ENCODE measurements at regions not wholly inside any gene's neighbourhood (a gene's known extent, or its start where the extent isn't known, plus 50 kb on each side); places are given as distances from the start of the nearest gene placed in this dataset.
"Not testable (repeated sequence)": the region's sequence is repeated elsewhere in the genome, so short reads cannot be mapped to it uniquely, and the experiment has no call there.

DNA sequence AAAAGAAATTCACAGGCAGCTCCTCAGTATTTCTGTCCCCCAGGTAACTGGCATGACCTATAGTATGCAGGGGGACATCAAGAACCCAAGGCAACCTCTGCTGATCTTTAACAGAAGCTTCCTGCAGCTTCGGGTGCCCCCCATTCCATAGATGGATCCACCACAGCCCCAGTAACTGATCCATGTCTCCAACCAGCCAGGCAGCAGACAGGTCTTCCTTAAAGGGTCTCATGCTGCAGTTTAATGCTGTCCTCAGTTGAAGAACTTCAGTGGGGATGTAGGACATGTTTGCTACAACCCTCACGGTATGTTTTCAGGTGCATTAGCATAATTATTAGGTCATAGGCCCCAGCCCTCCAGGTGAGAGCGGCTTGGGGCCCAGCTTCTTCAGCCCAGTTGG, 90.9 kb upstream of the OLIG2 start:
- no peak for DNase-seq (ENCODE audit: low read depth in 2 of 2)

DNA sequence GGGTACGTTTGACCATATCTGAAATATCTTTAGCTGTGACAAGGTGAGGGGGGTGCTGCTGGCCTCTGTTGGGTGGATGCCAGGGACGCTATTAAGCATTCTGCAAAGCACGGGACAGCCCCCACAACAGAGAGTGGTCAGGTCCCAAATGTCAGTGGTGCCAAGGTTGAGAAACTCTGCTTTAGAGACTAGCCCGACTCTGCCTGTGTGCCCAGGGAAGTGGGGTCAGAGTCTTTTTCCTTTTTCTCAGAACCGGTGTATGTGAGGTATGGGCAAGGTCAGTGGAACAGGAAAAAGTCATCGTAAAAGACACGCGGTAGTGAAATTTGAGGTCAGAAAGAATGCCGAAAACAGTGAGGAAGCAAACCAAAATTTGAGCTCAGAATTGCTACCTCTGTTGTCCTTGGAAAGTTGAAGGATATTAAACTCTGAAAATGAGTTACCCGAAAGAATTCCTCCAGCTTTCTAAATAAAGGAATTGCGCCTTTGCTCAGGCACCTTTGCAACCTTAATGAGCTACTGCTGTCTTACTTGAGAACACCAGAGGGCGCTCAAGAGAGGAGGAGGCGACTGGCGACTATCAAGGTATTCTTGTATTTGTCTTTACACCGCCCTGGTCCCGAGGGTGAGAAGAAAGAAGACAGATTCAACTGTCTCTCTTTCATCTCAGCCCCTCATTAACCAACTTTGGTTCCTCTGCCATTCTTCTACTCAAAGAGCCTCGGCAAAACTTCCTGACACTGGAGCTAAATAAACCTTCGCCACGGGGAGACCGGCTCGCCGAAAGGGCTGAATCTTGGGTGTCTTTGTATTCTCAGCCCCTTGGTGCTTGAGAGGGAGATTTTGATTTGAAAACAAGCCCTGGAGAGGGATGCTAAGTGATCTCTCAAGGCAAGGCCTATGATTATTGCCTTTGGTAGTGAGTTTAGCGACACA, 85.4 kb upstream of the OLIG2 start:
- no peak for DNase-seq (ENCODE audit: low read depth in 2 of 2)

DNA sequence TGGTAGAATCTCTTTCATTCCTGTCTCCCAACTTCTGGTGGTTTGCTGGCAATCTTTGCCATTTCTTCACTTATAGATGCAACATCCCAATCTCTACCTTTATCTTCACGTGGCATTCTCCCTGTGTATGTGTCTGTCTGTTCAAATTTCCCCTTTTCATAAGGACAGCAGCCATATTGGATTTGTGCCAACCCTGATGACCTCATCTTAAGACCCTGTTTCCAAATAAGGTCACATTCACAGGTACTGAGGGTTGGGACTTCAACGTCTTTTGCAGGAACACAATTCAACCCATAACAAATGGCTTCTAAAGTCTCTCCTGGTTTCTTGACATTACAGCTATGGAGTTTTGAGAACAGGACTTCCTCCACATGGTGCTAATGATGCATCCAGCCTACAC, 84.5 kb upstream of the OLIG2 start:
- no peak for DNase-seq (ENCODE audit: low read depth in 2 of 2)

DNA sequence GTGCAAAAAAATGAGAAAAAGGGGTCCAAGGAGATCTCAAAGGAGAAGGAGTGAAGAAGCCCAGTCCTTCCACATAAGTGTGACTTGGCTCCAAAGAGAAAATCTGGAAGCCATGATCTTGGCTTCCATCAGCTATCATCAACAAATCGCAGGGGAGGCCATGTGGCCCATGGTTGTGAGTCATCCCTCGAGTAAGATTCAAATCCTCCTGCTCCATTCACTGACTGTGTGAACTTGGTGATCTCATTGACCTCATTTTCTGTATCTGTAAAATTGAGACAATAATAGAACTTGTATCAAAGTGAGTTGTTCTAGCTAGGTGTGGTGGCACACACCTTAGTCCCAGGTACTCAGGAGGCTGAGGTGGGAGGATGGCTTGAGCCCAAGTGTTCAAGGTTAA, 79.1 kb upstream of the OLIG2 start:
- DNase-seq (ENCODE audit: low read depth in 2 of 2), result no peak

DNA sequence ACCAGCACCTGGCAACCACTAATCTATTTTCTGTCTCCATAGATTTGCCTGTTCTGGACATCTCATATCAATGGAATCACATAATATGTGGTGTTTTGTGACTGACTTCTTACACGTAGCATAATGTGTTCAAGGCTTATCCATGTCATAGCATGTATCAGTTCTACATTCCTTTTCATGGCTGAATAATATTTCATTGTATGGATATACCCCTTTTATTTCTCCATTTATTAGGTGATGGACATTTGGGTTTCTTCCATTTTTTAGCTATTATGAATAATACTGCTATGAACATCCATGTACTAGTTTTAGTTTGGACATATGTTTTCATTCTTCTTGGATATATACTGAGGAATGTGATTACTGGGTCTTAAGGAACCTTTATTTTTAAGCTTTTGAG, 78.0 kb upstream of the OLIG2 start:
- no peak for DNase-seq (ENCODE audit: low read depth in 2 of 2)

DNA sequence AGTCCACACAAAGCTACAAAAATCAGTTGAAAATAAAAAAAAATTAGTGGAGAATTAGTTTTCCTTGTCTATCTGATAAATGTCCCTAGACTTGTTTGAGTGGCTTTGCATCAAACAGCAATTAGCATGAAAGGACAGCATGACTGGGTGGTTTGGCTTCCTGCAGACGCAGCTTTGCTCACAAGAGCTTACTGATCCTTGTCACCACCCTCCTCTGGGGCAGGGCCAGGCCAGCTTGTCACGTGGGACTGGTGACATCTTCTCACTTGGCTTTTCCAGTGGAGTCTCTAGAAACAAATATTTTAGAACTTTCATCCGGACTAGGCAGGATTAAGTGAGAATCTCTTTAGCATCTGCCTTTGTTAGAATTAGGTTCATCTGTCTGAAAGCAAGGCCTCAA, 76.0 kb upstream of the OLIG2 start:
- no peak for DNase-seq (ENCODE audit: low read depth in 2 of 2)

DNA sequence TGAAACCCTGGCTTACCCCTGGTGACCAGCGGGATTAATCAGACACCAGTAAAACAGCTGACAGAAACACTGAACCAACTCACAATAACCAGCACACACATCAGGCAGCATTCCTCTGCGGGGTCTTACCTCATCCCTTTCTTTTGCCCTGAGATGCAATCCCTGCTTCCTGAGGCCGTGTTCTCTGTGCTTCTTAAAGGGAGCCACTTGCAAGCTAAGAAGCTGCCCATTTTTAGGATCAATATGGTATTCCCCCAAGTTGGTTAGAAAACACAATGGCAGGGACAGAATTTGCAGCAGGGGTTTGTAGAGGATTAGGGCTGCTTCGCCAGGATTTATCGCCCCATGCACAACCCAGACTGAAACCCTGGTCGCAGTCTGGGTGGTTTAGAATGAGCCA, 74.7 kb upstream of the OLIG2 start:
- DNase-seq (ENCODE audit: low read depth in 2 of 2), result no peak

DNA sequence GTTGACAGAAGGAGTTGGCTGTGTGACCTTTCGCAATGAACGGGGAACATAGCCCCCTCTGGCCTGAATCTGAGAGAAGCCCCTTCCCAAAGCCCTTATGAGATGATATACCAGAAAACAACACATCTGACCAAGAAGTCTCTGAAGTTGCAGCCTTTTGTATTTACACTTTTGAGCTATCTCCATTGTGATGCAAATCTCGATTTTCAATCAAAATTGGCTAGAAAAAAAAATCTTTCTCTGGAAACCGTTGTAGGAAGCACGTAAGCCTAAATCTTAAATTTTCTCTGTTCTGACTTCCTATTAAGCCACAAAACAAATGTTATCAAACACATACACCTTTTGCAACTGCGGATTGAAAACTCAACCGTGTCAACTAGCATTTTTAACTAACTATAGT, 71.4 kb upstream of the OLIG2 start:
- DNase-seq (ENCODE audit: low read depth in 2 of 2), result no peak

DNA sequence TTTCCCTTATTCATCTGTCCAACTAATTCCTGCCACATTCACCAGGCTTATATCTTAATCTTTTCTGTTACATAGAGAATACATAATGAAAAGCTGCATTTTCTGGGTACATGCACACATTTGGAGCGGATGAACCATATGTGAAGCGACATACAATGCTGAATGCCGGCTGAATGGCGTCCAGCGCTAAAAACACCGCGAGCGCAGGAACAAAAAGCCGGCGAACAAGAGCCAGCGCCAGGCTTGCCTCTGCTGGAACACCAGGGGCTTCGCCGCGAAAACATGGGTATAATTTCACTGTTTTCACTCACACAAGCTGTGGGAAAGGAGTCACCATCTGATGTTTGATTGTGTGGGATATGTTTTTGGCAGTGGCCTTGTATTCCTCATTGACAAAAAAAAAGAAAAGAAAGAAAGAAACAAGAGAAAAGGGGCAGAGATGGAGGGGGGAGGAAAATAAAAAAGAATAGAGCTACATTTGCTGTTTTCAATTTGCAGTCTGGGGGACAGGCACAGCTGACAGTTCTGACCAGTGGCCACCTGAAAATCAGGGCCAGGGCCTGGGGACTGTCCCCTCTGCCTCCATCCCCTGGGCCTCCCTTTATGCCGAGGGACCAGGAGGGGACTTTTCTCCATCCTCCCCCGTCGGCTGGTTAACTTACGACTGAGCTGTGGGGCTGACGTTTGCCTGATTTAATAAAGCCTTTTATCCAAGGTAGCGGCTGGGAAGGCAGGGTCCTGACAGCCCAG, 70.2 kb upstream of the OLIG2 start:
- DNase-seq (ENCODE audit: low read depth in 2 of 2), result no peak

DNA sequence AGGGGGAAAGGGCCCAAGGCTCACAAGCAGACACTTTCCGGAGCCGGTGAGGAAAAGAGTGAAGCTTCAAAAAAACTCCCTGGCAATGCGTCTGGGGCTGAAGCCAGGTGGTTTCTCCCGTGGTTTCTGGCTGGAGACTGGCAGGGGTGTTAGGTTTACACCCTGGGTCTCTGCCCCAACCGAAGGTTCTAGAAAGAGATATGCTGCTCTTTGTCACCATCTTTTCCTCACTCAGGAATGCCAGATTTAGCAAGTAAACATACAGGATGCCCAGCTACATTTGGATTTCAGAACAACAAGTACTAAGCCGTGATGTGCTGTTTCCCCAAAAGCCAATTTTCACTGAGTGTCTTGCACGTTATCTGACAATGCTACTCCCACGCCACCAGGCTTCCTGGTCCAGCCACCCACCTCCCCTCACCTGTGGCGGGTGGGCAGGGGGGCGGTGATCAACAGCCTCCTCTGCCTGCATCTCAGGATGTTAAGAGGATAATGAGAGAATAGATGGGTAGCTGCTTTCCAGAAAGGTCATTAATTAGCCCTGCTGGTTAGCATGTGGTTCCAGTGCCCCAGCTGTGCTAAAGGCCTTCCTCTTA, 69.6 kb upstream of the OLIG2 start:
- no peak for DNase-seq (ENCODE audit: low read depth in 2 of 2)

DNA sequence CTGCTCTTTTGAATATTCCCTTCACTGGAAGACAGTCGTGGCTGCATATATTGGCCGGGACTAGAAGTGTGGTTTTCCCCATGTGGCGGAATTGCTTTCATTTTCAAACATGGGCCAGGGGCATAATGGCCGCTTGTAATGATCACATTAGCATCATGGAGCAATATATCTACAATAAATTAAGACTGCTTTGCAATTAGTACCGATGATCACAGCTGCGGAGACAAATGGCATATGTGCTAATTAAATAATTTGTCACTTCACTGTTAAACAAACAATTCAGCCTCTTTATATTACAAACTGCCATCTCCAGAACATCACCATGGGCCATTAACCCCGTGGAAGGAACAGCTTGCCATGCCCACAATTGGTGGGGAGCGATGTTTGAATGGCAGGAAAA, 68.2 kb upstream of the OLIG2 start:
- no peak for DNase-seq (ENCODE audit: low read depth in 2 of 2)

DNA sequence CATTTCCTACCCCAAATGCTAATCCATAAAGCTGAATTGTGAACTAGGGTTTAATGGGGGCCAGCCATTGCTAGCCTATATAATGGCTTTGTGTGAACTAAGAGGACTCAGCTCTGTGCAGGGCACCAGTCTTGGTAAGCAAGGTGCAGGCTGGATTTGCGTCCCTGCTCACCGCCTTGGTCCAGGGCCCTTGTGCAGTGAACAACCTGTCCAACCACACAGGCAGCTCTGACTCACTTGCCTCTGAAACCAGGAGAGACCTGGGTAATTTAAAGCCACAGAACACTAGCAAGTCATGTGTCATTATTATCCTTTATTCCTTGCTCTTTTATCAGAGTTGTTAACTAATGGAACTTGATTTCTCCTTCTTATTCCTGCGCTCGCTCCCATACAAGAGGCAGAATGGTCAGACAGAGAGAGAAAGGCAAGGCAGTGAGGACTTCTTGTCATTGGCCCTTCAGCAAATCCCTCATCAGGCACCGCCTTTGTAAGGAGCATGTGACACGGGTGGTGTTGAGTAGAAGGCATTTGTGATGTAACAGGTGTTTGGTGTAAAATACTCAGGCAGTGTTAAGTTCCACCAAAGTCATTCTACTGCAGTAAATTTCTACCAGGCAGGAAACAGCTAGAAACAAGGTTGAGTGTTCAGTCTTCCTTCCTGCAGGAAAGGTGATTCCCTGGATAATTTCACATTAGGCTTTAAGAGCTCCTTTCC, 67.3 kb upstream of the OLIG2 start:
- DNase-seq (ENCODE audit: low read depth in 2 of 2), result no peak

DNA sequence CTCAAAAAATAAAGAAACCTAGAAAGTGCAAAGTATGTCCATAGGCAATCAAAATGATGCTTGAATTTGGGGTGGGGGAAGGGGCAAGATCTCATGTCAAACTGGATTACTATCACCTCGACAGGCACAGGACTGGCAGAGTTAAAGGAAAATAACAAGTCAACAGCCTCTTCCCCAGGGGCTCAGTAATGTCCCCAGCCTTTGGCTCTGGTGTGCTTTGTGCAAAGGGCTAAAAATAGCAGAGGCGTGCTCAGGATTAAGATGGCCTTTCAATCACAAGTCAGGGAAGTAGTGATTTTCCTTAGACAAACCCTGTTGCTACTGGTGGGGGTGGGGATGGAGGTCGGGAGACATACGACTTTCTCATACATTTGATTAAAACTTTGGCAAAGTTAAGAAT, 63.5 kb upstream of the OLIG2 start:
- no peak for DNase-seq (ENCODE audit: low read depth in 2 of 2)

DNA sequence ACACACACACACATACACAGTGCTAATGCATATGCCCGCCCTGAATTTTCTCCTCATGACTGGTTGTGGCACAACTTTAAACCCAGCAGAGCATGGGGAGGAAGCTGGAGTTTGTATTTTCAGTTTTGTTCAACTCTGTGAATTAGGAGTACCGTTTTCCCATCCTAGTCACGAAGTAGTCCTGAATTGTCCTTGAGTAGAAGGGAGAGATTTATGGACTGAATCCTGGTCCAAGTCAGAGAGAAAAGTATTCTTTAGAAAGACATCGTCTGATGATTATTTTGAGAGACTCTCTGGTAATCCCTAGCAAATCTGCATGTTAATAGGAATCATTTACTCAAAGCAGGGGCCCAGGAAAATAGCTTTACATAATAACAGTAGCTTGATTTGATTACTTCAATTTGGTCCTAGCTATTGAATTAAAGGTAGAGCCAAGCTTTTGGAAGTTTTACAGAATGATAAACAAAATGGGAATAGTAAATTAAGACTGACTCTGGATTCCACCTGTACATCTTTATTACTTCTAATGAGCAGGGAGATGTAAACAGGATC, 60.5 kb upstream of the OLIG2 start:
- no peak for DNase-seq (ENCODE audit: low read depth in 2 of 2)

DNA sequence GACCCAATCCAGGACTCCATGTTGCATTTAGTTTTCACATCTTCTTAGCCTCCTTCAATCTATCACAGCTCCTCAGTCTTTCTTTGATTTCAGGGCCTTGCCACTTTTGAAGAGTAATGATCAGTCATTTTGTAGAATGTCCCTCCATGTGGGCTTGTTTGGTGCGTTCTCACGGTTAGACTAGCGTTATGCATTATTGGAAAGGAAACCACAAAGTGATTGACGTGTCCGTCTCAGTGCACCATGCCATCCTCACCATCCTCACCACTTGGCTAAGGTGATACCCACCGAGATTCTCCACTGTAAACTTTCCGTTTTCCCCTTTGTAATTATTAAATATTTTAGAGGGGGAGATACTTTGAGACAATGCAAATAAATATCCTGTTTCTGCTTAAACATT, 59.6 kb upstream of the OLIG2 start:
- DNase-seq (ENCODE audit: low read depth in 2 of 2), result no peak

DNA sequence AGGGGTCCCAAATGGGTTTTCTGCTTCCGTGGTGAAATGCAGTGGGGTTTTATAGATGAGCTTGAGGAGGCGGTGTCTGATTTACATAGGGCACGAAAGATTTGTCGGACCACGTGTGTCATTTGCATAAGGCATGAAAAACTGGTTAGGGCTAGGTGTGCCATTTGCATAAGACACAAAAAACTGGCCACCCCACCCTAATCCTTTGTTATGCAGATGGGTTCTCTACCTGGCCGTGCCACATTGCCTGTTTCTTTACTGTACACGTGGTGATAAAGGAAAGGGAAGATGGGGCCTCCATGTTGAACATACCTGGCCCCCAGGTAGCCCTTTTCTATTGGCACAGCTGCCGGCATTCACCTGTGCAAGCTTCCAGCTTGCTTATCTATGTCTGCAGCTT, 57.6 kb upstream of the OLIG2 start:
- not testable (repeated sequence) for DNase-seq (ENCODE audit: low read depth in 2 of 2)

DNA sequence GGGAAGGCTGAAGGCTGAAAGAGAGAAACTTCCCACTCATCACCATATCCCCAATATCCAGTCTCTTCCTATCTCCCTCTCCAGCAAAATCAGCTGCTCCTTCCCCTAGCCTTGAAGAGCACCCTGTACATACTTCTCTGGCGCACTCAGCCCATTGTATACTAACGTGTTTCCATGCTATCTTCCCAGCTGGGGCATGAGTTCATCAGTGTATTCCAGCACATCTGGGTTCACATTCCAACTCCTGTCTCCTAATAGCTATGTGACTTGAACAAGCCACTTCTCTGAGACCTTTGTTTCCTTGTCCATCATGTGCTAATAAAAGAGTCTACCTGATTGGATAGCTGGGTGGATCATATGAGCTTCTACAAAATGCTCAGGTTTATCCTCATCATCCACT, 51.1 kb upstream of the OLIG2 start:
- no peak for DNase-seq (ENCODE audit: low read depth in 2 of 2)

DNA sequence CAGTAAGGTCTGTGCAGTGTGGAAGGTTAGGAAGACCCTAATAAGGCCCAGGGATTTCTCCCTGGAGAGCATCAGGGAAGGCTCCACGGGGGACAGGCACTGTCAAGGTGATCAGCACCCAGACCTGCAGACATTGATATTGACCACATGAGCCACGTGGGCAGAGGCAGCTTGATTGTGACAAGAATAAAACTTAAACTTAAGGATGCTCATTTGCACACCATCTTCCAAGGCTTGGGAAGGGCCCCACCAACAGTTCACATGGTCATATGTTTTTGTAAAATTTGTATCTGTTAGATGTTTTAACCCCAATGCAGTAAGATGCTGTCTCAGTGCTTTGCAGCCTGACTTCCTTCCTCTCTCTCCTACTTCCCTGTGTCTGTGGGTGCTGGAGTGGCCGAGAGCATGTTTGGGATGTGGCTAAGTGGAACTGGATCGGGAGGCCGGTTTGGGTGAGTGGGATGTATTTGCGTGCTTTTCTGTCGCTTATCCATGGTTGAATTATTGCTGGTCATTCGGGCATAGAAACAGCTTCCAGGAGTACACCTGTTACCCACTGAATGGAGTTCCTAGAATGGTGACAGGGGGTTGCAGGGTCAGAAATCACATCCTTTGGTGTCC, 49.8 kb upstream of the OLIG2 start:
- DNase-seq (ENCODE audit: low read depth in 2 of 2), result no peak
